GM12878 (cell line): ENCODE measurements at regions not wholly inside any gene's neighbourhood (a gene's known extent, or its start where the extent isn't known, plus 50 kb on each side); places are given as distances from the start of the nearest gene placed in this dataset.
A peak's percentile ranks its signal among the peaks of the same experiment; 100 is the strongest.

Experiments
- ATAC-seq: fragments of 200-7000 bp; cut with Tn5 transposase; 3 replicates; pipeline ENCODE4 v1.9.1; 2020; ENCODE audit warnings: mild to moderate bottlenecking, moderate library complexity
- BruUV-seq: library from RNA; stranded (reverse); fragments of 400-500 nt; replicated peaks from 2 replicates; lab custom pipeline; 2021; lab: Mats Ljungman, UMichigan
- CTCF ChIA-PET: fragments of 300-600 bp; sonication (Branson Sonifier 250); formaldehyde crosslinking; extraction: SDS; loops from one replicate; lab custom pipeline; 2021; ENCODE audit warnings: inconsistent platforms; lab: Yijun Ruan, JAX
- POLR2A ChIA-PET: fragments of 350-600 bp; formaldehyde crosslinking; extraction: SDS; loops from one replicate; lab custom pipeline; 2021; ENCODE audit warnings: inconsistent platforms; lab: Charles Lee
- RAD21 ChIA-PET: fragments of 300-600 bp; sonication (Branson Sonifier 250); formaldehyde crosslinking; loops from one replicate; lab custom pipeline; 2023; ENCODE audit warnings: antibody characterized with exemption; ENCODE audit not compliant: unreplicated experiment; lab: Charles Lee
- SMC1A ChIA-PET: fragments of 300-600 bp; sonication (Branson Sonifier 250); formaldehyde crosslinking; loops from one replicate; lab custom pipeline; 2023; ENCODE audit not compliant: unreplicated experiment, uncharacterized antibody; lab: Charles Lee
- DNase-seq: peaks from one replicate; pipeline ENCODE4 v3.0.0-alpha.2; 2011; ENCODE audit warnings: low read depth, low spot score
- FAIRE-seq: peaks from 3 replicates; lab custom pipeline; 2011; peaks lifted over from hg19 to GRCh38; lab: Jason Lieb, UNC
- H2AFZ ChIP-seq: 2 replicates; pipeline ENCODE4 v1.6.0; 2011; ENCODE audit warnings: low read depth, low read length, control low read depth; ENCODE audit not compliant: control insufficient read depth
- H3K27ac ChIP-seq: 2 replicates; pipeline ENCODE4 v1.5.1; 2011; ENCODE audit warnings: control low read depth; ENCODE audit not compliant: control insufficient read depth, insufficient read depth
- H3K27me3 ChIP-seq, 2 experiments: replicated peaks in 1 of 2; 2 replicates each; pipeline versions ENCODE4 v1.6.0 to v1.6.1; 2011; ENCODE audit warnings: low read length in 1 of 2; ENCODE audit not compliant: control insufficient read depth in 2 of 2, insufficient read depth in 2 of 2
- H3K36me3 ChIP-seq, 2 experiments: 2 replicates each; pipeline ENCODE4 v1.5.1; 2011; ENCODE audit warnings: low read length in 1 of 2; ENCODE audit not compliant: control insufficient read depth in 2 of 2, insufficient read depth in 2 of 2
- H3K4me1 ChIP-seq: 2 replicates; pipeline ENCODE4 v1.6.1; 2011; ENCODE audit warnings: mild to moderate bottlenecking, low read length, moderate library complexity, mixed read lengths; ENCODE audit not compliant: control insufficient read depth, insufficient read depth
- H3K4me2 ChIP-seq: 2 replicates; pipeline ENCODE4 v1.6.0; 2011; ENCODE audit warnings: control low read depth; ENCODE audit not compliant: control insufficient read depth, insufficient read depth
- H3K4me3 ChIP-seq: fragments of 200-600 bp; sonication (generic); 2 replicates; pipeline ENCODE4 v1.5.1; 2016
- H3K79me2 ChIP-seq: 2 replicates; pipeline ENCODE4 v1.6.0; 2011; ENCODE audit warnings: low read length; ENCODE audit not compliant: control insufficient read depth, insufficient read depth
- H3K9ac ChIP-seq: 2 replicates; pipeline ENCODE4 v1.8.0; 2011; ENCODE audit warnings: low read length, control low read depth, mixed read lengths; ENCODE audit not compliant: control insufficient read depth, insufficient read depth
- H3K9me3 ChIP-seq: replicated peaks from 3 replicates; pipeline ENCODE4 v1.5.1; 2011; ENCODE audit warnings: mild to moderate bottlenecking, low read length; ENCODE audit not compliant: control insufficient read depth, insufficient read depth
- H4K20me1 ChIP-seq: 2 replicates; pipeline ENCODE4 v1.6.0; 2011; ENCODE audit not compliant: control insufficient read depth, insufficient read depth
- ATF3 ChIP-seq: IDR thresholded peaks from 2 replicates; pipeline ENCODE4 v1.6.1; 2011; ENCODE audit warnings: low read depth, mild to moderate bottlenecking, low read length, moderate library complexity, borderline replicate concordance; ENCODE audit errors: extremely low read depth
- CHD4 ChIP-seq: fragments of 200-600 bp; sonication (generic); IDR thresholded peaks from 2 replicates; pipeline ENCODE4 v1.6.1; 2016; ENCODE audit warnings: mild to moderate bottlenecking
- HCFC1 ChIP-seq: fragments of 150-350 bp; IDR thresholded peaks from 2 replicates; pipeline ENCODE4 v1.6.1; 2014; ENCODE audit warnings: low read length
- IKZF1 ChIP-seq: fragments of 450-650 bp; conservative IDR thresholded peaks from 2 replicates; pipeline ENCODE4 v1.6.1; 2017; ENCODE audit warnings: antibody characterized with exemption, mild to moderate bottlenecking
- MEF2B ChIP-seq: fragments of 450-650 bp; IDR thresholded peaks from 2 replicates; pipeline ENCODE4 v1.6.1; 2018; ENCODE audit warnings: mild to moderate bottlenecking, moderate library complexity; ENCODE audit not compliant: partially characterized antibody, poor library complexity, severe bottlenecking
- MYB ChIP-seq: fragments of 150-350 bp; IDR thresholded peaks from 2 replicates; pipeline ENCODE4 v1.6.1; 2014; ENCODE audit warnings: mild to moderate bottlenecking, low read depth, low read length, borderline replicate concordance
- PAX8 ChIP-seq: fragments of 450-650 bp; IDR thresholded peaks from 2 replicates; pipeline ENCODE4 v1.6.1; 2017; ENCODE audit warnings: mild to moderate bottlenecking, moderate library complexity
- RAD21 ChIP-seq: IDR thresholded peaks from 2 replicates; pipeline ENCODE4 v1.6.1; 2011; ENCODE audit warnings: mild to moderate bottlenecking, low read depth, low read length, moderate library complexity; ENCODE audit not compliant: insufficient read depth
- RBBP5 ChIP-seq: fragments of 200-600 bp; sonication (generic); conservative IDR thresholded peaks from 2 replicates; pipeline ENCODE4 v1.6.1; 2016
- ZZZ3 ChIP-seq: IDR thresholded peaks from 2 replicates; pipeline ENCODE4 v1.6.1; 2011; ENCODE audit warnings: low read depth; ENCODE audit not compliant: control insufficient read depth, insufficient read length
- WGBS: methylation state at CpG from one replicate; pipeline ENCODE4 v1.1.6; 2016; ENCODE audit warnings: low lambda C conversion rate; ENCODE audit not compliant: insufficient replicate concordance, insufficient coverage; ENCODE audit errors: missing lambda C conversion rate; 5-methylcytosine and 5-hydroxymethylcytosine counted together
- in situ Hi-C: fragments of 300-500 bp; cut with MboI; formaldehyde crosslinking; loops from 9 replicates; pipeline ENCODE4 v1.14.3; 2018; ENCODE audit warnings: mixed read lengths
- intact Hi-C: fragments of 100-400 bp; cut with micrococcal nuclease; formaldehyde crosslinking; loops from one replicate; pipeline ENCODE4 v1.14.2; 2022; ENCODE audit not compliant: unreplicated experiment

- H2AFZ ChIP-seq: no peak overlapping the region
- H3K79me2 ChIP-seq: no peaks in the 10 kb centered on the region
- BruUV-seq: no TSS peak
- ChIA-PET POLR2A (no interaction called here), SMC1A (no interaction called here), CTCF (no interaction called here)
- ATAC-seq: no peak
- H4K20me1 ChIP-seq: no peaks in the 10 kb centered on the region
- no peaks in the 10 kb centered on the region for H3K36me3 ChIP-seq
- no peak overlapping the region for H3K27ac ChIP-seq
- peak; percentile 57 for FAIRE-seq
- H3K9me3 ChIP-seq: no peaks in the 10 kb centered on the region
- no peak overlapping the region for H3K4me2 ChIP-seq
- H3K4me1 ChIP-seq: no peaks in the 10 kb centered on the region
- intact Hi-C loops: no loop called here
- no peak overlapping the region for H3K9ac ChIP-seq
- no peak for DNase-seq
- no peaks in the 10 kb centered on the region for H3K27me3 ChIP-seq
- WGBS: 67% methylated on average over 3 of the region's 3 CpGs
- TF ChIP-seq HCFC1 (no peak), MEF2B (no peak), MYB (no peak), PAX8 (no peak), RAD21 (no peak), IKZF1 (no peak), ATF3 (no peak), RBBP5 (no peak), CHD4 (no peak), ZZZ3 (no peak)
- TF ChIP-seq, all 136 proteins: peak for 0
- no peak overlapping the region for H3K4me3 ChIP-seq
- in situ Hi-C loops: no loop called here
- RAD21 ChIA-PET: no interaction called here
Observed at GRCh38 chr4:52199574-52200338, 148.7 kb downstream of the SPATA18 start.
